ENCODE measurements at regions not wholly inside any gene's neighbourhood (a gene's known extent, or its start where the extent isn't known, plus 50 kb on each side); places are given as distances from the start of the nearest gene placed in this dataset.

- no peak for DNase-seq
- no peaks in the 10 kb centered on the region for H3K9me2 ChIP-seq (replicated peaks; ENCODE audit: insufficient read depth, low read length)
- no peak overlapping the region for H3K4me2 ChIP-seq (ENCODE audit: low read depth, low read length)
- no peaks in the 10 kb centered on the region for H3K27me3 ChIP-seq (replicated peaks; ENCODE audit: insufficient read depth, low read length)
- H3K4me1 ChIP-seq (ENCODE audit: low read length): no peaks in the 10 kb centered on the region
- no peak for TF ChIP-seq EZH2phosphoT487 (IDR thresholded peaks at IDR 0.05; ENCODE audit: low read length)
- H3F3A ChIP-seq (ENCODE audit: insufficient read depth, low read length): no peaks in the 10 kb centered on the region
- no peaks in the 10 kb centered on the region for H3K79me2 ChIP-seq (ENCODE audit: low read length)
- no peaks in the 10 kb centered on the region for H3K9me3 ChIP-seq (replicated peaks; ENCODE audit: insufficient read depth, low read length)
- no peak overlapping the region for H3K4me3 ChIP-seq (ENCODE audit: low read length)
- no peak overlapping the region for H2AFZ ChIP-seq (ENCODE audit: low read length)
- no peaks in the 10 kb centered on the region for H3K36me3 ChIP-seq (replicated peaks; ENCODE audit: insufficient read depth, low read length)
- H3K9ac ChIP-seq (ENCODE audit: low read length): no peak overlapping the region
- no peaks in the 10 kb centered on the region for H4K20me1 ChIP-seq (ENCODE audit: insufficient read depth, low read length)
- H3K27ac ChIP-seq (ENCODE audit: low read length): no peak overlapping the region
These were observed 313.9 kb downstream of the TRIB2 start for GRCh38 chr2:13030606-13031005.

GRCh38 chr2:13034861-13035260, 318.1 kb downstream of the TRIB2 start:
- TF ChIP-seq EZH2phosphoT487 (IDR thresholded peaks at IDR 0.05; ENCODE audit: low read length) (no peak), EZH2 (optimal IDR thresholded peaks at IDR 0.05; ENCODE audit: low read depth, low read length) (no peak), CTCF (IDR thresholded peaks at IDR 0.05; ENCODE audit: low read length) (no peak)
- Histone ChIP-seq H3F3A (ENCODE audit: insufficient read depth, low read length) (no peaks in the 10 kb centered on the region), H3K9me3 (replicated peaks; ENCODE audit: insufficient read depth, low read length) (no peaks in the 10 kb centered on the region), H3K4me1 (ENCODE audit: low read length) (no peaks in the 10 kb centered on the region), H3K36me3 (replicated peaks; ENCODE audit: insufficient read depth, low read length) (no peaks in the 10 kb centered on the region), H3K4me3 (ENCODE audit: low read length) (no peak overlapping the region), H3K9me2 (replicated peaks; ENCODE audit: insufficient read depth, low read length) (no peaks in the 10 kb centered on the region), H3K4me2 (ENCODE audit: low read depth, low read length) (no peak overlapping the region), H3K9ac (ENCODE audit: low read length) (no peak overlapping the region), H3K79me2 (ENCODE audit: low read length) (no peaks in the 10 kb centered on the region), H4K20me1 (ENCODE audit: insufficient read depth, low read length) (no peaks in the 10 kb centered on the region), H3K27me3 (replicated peaks; ENCODE audit: insufficient read depth, low read length) (no peaks in the 10 kb centered on the region), H2AFZ (ENCODE audit: low read length) (no peak overlapping the region), H3K27ac (ENCODE audit: low read length) (no peak overlapping the region)
- DNase-seq: no peak

DNA sequence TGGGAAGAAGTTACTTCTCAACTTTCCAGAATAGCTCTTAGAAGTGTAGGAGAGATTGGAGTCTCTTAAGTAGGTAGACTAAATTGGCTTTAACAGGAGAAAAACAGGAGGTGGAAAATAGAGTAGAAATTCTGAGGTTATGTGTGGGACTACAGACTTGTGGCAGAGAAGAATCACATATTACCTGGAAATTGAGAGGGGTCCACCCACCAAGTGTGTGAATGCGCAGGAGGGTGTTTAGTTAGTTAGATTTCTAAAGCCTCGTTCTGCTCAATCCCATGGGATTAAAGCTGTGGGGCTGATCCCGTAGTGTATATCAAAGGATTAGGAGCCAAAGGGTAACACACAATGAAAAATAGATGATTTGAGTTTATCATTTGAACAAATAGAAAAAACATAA, 319.1 kb downstream of the TRIB2 start:
- DNase-seq: no peak
- no peaks in the 10 kb centered on the region for H3K36me3 ChIP-seq (replicated peaks; ENCODE audit: insufficient read depth, low read length)

More for the DNA sequence above, 319.1 kb downstream of the TRIB2 start:
- no peak for TF ChIP-seq CTCF (IDR thresholded peaks at IDR 0.05; ENCODE audit: low read length)
- no peak for TF ChIP-seq EZH2 (optimal IDR thresholded peaks at IDR 0.05; ENCODE audit: low read depth, low read length)
- TF ChIP-seq EZH2phosphoT487 (IDR thresholded peaks at IDR 0.05; ENCODE audit: low read length): no peak
- Histone ChIP-seq H3K9ac (ENCODE audit: low read length) (no peak overlapping the region), H3K79me2 (ENCODE audit: low read length) (no peaks in the 10 kb centered on the region), H3K27ac (ENCODE audit: low read length) (no peak overlapping the region), H2AFZ (ENCODE audit: low read length) (no peak overlapping the region), H3F3A (ENCODE audit: insufficient read depth, low read length) (no peaks in the 10 kb centered on the region), H4K20me1 (ENCODE audit: insufficient read depth, low read length) (no peaks in the 10 kb centered on the region), H3K9me3 (replicated peaks; ENCODE audit: insufficient read depth, low read length) (no peaks in the 10 kb centered on the region), H3K9me2 (replicated peaks; ENCODE audit: insufficient read depth, low read length) (no peaks in the 10 kb centered on the region), H3K4me1 (ENCODE audit: low read length) (no peaks in the 10 kb centered on the region), H3K27me3 (replicated peaks; ENCODE audit: insufficient read depth, low read length) (no peaks in the 10 kb centered on the region), H3K4me3 (ENCODE audit: low read length) (no peak overlapping the region), H3K4me2 (ENCODE audit: low read depth, low read length) (no peak overlapping the region)
